Stimulated activated CD8-positive, alpha-beta memory T cell treated with anti-CD3 and anti-CD28 coated beads, Interleukin-15, amount 100 ng/mL, for 24 hours (primary cell): ENCODE measurements at regions not wholly inside any gene's neighbourhood (a gene's known extent, or its start where the extent isn't known, plus 50 kb on each side); places are given as distances from the start of the nearest gene placed in this dataset.
"Not testable (repeated sequence)": the region's sequence is repeated elsewhere in the genome, so short reads cannot be mapped to it uniquely, and the experiment has no call there.

ENCODE experiments used
- DNase-seq: peaks from one replicate; pipeline ENCODE4 v3.0.0-alpha.2; 2020; ENCODE audit warnings: low read depth

DNA sequence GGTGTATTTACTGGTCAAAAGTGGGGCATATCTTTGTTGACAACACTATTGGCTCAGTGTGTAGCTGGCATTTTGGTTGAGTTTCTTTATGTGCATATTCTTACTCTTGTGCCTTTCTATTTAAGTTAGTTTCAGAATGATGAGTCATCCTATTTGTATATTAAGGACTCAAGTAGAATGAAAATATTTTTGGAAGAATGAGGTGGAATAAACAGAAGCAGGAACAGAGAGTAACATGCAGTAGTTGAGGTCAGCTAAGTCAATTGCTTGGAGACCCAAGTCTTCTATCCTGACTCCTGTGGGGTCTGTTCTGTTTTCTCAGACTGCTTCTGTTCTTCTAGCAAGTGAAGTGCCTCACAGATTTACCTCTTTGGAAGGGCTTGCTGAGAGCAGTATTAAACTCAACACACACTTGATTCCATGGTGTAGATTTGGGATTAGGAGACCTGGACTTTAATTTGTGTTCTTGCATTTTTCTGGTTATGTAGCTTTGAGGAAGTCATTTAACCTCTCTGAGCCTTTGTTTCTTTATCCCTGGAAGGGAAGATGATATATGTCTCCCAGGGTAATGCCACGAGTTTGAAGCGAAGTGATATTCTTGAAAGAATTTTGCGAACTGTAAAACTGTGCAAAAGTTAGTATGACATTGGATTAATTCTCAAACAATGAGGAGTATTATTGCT is 324.3 kb downstream of the QKI start:
- no peak for DNase-seq

DNA sequence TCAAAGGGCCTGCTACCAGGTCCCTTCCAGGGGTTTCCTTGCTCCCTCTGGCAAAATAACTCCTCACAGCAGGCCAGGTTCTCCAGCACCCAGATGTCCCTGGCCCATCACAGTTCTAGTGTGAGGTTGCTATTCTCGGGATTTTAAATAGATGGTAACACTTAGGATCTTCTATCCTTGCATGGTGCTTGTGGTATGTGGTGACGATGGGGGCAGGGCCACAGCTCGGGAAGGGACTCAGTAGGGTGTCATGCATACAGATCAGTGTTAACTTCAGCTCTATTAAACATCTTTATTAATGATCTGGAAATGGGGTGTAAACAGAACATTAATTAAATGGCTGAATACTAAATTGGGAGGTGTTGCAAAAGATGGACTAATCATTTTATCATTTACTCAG is 323.8 kb downstream of the QKI start:
- no peak for DNase-seq

DNA sequence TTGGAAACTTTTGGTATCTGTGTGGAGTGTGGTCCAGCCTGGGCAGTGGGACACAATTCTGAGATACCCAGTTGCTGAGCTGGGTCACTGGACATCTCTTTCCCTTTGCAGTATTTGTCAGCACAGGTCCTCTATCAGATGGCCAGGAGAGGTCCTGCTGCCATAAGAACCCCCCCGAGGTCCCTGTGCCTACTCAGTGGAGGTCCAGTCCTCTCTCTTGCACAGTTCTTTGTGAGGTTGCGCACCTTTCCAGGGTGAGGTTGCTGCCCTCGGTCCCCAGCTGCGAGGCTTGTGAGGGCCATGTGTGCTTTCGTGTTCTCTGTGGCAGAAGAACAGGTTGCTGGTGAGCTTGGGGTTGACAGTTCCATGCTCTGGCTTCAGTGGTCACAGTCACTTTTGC is 320.6 kb downstream of the QKI start:
- no peak for DNase-seq

DNA sequence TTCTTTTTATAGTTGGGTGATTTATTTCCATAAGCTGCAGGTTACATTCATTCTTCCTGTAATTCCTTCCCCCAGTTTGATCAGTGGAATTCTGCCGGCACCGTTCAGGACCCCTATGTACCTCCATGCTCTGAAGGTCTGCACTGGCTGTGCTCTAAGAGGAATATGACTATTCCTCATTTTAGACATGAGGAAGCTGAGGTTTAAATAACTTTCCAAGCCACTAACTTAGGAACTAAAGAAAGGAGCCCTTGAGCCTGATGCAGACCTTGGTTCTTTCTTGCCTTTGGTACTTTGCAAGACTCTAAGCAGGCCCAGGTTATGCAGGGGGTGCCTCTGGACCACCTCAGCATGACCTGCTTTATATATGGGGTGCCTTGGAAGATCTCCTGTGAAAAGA is 318.5 kb downstream of the QKI start:
- DNase-seq = no peak

DNA sequence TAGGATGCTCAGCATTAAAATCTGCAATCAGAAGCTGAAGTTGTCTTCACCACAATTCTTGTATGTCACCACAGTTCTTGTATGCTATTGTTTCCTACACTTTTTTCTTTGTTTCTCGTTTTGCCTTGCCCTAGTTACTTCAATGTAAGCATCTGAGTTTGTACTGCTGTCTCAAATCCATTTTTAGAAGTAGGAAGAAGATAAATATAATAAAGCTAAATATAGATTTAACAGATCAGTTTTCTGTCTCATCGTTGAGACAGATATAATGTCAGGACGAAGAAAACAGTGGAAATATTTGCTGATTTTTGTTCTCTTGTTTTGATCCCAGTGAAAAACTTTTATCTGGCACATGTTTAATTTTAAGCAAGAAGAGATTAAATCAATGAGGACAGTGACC is 318.0 kb downstream of the QKI start:
- no peak for DNase-seq

DNA sequence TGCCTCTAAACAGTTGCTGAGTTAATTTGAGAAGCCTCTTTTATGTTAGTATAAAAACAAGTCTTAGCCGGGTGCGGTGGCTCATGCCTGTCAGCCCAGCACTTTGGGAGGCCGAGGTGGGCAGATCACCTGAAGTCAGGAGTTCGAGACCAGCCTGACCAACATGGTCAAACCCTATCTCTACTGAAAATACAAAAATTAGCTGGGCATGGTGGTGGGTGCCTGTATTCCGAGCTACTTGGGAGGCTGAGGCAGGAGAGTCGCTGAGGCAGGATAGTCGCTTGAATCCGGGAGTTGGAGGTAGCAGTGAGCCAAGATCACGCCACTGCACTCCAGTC is 317.5 kb downstream of the QKI start:
- not testable (repeated sequence) for DNase-seq

DNA sequence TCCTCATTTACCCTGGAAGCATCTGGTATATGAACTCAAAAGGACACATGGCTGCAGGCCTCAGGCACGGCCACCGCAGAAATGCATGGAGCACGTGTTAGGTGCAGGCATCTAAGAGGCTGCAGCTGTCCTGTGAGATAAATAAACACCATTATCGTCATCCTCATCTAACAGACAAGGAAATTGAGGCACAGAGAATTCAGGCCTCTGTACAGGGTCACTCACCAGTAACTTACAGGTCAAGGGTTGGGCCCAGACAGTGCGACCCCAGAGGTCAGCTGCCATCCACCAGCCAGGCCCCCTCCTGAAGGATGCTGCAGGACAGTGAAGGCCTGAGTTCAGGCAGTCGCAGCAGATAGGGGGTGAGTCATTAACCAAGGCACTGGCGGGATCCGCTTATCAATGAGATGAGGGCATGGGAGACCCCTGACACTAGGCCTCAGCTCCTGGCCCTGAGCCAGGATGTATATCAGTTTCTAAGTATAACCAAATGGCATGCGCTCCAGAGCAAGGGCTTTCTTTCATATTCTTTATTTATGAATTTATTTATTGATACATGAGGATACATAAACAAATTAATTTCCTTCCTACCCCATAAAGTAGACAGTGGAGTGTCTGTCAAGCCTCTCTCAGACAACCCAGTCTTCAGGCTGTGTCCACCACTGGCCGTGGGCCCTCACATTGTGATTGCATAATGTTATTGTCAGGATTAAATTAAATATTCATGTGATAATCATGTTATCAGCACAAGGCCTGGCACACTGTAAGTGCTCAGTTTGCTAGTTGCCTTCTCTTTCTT is 316.9 kb downstream of the QKI start:
- DNase-seq = no peak

DNA sequence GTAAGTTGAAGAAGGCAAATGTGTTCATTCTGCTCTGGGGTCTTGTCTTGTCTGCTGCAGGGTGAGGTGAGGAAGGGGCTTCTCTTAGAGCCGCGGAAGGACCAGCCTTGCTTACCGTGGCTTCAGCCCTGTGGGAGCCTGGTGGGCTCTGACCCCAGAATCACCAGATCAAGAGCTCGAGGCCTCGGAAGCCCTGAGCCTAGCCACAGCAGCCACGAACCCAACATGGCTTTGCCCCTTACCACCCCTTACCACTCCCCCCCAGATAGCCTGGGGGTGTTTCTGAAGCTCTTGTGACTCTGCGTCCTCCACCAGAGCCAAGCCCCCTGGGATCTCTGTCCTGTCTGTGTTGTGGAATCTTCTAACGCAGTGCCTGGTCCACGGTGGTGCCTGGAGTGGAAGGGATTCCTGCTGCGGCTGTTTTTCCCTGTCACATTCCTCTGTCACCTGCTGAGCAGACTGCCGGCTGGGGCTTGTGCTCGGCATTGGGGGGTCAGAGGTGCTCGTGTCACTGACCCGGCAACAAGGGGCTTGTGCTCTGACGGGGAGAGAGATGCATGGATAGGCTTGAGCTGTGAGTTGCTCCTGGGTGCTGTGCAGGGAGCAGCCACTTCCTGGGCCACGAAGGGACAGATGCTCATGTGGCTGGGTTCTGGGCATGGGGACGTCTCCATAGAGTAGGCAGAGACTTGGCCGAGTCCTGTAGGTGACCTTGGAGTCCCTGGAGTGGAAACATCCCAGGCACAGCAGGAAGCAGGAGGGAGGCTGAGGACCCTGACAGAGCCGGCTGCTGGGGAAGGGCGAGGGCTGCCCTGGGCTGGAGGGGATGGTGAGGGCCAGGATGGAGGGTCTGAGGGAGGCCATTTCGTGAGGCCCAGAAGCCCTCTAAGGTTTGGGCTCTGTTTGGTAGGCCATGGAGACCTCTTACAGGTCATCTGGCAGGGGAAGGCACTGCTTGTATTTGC is 316.0 kb downstream of the QKI start:
- no peak for DNase-seq

DNA sequence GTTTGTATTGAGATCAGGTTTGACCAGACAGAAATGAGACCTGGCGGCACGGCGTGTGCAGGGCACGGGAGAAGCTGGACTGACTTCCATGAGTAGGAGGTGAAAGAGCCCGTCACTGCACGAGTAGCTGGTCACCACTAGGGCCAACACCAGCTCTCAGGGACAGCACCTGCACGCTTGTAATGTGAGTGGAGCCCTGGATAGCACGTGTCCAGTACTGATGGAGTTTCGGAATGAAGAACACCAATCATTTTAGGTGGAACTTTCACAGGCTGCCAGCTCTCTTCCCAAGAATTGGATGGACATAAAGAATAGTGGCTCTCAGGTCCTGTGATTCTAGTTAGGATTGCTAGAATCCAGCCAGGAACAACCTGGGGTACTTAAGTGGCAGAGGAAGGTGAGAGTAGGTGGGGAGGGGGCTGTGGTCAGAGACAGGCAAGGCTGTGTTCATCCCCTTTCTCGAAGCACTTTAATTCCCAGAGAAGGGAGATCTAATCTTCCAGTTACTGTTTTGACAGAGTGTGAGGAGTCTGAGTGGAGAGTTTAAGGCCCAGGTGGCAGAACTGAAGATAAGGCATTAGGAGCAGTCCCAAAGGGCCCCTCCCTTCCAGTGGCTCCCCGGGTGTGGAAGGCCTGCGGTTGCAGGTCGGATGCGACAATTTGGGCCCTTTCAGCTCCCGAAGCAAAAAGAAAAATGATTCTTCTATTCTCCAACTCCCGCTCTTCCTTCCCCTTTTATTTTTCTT is 314.8 kb downstream of the QKI start:
- no peak for DNase-seq

DNA sequence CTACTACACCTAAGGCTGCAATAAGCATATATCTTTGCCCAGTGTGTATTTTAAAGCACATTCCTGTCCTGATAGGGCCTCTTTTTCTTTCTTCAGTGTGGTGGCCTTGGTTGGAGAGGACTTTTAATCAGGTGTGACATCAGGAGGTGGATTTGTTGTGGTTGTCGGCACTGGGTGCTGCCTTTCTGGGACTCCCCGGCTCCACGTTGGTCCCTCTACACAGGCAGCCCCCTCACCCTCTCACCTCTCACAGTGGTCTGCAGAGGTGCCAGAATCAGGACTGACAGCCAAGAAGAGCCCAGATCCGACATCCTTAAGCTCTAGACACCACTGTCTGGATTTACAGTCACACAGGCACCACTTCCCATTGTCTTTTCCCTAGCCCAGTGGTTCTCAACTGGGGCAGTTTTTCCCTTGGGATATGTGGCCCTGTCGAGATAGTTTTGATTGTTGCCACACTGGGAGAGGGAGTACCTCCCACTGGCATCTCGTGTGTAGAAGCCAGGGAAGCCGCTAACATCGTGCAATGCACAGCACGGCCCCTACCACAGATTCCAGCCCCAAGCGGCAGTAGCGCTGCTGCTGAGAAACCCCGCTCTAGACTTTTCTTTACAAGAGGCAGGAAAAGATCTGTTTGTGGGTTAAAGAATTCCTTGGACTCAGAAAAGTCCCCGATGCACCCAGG is 314.1 kb downstream of the QKI start:
- no peak for DNase-seq

DNA sequence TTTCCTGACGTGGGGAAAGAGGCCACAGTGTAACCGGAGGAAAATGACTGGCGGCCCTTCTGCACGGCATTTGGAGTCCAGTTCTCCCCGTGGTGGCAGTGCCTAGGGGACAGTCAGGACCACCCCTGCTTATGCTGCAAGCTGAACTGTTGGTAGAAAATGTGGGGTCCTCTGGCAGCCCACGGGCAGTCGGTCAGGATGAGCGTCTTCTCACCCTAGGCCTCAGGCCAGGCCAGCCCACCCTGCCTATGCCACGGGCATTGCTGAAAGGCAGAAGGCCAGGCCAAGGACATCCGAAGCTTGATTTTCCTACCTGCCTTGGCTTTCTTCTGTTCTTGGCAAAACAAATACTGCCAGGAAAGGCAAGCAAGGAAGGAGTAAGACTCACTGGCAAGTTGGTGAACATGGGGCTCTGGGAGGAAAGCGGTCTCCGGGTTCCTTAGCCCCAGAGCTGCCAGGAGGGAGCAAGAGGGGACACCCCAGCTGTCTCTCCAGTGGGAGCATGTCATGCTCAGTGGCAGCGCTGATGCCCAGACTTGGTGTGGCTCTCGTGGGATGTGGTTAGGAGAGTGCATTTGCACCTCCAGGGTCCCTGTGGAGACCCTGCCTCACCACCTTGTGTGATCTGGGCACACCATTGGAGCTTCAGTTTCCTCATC is 311.6 kb downstream of the QKI start:
- no peak for DNase-seq

DNA sequence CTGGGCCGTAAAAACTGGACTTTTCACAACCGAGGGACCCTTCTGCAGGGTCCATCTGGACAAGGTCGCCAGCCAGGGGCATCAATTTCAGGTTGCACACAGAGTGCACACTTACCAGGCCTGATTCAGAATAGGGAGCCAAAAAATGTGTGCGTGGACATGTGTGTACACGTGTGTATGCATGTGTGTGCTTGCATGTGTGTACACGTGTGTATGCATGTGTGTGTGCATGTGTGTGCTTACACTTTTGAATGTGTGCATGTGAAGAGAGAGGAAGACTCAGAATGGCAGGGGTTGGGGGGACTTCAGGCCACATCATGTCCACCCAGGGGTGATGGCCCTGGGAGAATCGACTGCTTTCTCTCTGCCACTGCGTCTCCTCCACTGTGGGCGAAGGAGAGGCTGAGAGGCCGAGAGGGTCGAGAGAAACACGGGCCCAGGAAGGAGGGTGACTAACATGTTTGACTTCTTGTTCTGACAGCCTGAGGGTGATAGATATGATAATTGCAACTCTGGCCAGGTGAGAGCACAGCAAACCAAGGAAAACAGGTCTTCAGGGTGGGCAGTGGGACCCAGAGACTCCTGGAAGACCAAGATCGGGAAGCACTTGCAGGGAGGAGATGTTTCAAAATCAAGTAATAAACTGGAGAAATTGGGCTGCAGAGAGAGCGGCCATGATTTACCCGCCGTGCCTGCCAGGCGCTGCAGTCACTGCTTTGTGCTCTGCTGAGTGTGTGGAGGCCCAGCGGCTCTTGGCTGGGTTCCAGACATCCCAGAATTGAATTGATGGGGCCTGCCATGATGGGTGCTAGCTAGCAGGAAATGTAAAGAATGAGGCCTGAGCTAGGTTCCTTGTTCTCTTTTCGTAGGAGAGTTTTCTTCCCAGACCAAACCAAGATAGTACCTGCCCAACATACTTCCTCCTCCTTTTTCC is 310.8 kb downstream of the QKI start:
- no peak for DNase-seq

DNA sequence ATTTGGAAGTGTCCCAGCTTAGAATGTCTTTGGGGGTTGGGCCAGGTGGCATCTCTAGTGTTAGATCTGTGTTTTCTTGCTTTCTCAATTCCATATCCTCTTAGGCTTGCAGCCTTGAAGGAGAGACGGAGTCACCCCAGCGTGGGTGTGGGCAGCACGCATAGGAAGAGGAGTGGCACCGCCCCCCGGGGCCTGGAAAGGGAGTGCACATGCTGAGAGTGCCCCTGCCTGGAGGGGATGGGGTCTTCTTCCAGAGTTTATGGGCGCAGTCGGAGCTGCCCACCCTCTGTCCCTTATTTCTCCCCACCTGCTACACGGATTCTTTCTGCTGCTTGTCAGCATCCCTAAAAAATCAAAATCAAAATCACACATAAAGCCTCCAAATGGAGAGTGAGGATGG is 309.7 kb downstream of the QKI start:
- no peak for DNase-seq

DNA sequence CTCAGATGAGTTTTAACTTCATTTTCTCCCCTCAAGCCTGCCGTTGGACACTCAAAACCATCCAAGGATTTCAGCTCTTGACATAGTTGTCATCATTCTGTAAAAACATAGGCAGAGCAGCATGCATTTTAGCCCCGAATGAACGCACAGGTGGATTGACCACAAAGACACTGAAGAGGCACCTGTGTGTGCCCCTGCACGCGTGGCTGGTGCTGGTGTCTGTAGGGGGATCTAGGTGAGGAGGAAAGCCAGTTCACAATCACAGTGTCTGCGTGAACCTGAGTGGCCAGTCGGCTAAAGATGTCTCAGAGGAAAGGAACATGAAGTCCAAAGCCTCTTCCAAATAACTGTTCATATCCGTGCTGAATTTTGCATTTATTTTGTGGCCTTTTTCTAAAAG is 309.2 kb downstream of the QKI start:
- DNase-seq = no peak

DNA sequence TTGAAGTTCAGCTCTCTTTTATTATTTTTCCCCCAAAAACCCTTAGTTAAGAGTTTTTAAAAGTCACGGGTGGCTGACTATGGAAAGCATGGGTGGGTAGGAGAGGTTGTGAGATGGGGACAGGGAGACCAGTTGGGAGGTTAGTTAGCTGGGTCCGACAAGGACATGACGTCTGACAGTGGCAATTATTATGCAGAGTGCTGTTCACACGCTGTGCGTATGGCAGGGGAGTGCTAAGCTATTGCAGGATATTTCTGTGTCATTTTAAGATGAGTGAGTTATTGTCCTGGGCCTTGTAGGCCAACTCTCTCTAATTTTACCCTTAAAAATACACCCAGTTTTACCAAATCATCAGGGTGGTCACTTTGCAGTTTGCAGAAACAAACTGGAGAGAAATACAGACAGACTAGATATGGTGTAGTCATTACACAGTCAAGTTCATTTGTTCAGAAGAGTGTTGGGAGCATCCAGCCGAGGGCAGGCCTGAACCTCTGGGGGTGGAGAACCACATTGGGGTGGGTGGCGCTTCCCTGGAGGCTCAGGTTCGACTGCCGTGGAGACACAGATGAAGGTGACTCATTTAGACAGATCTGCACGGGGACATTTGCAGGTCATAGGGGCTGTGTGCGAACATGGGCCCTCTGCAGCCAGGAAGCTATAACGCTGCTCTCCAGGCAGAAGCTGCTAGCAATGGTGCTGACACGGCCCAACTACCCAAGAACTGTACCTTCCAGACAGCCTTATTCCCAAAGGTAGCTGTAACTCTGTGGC is 307.6 kb downstream of the QKI start:
- no peak for DNase-seq

DNA sequence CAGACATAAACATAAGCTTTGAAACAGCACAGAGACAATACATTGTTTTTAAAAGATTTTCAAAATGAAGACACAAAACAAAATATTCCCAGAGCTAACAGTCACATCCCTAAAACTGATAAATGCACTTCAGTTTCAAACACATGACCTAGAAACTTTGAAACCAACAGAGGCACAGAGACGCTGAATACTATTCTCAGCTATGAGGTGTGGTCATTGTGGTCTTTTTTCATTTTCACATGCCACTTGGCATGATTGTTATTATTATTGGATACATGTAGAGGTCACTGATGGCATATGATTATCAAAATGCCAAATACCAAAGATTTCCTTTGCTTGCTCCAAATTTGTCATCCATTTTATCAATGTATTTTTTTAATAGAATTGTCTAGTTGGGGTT is 306.9 kb downstream of the QKI start:
- DNase-seq = no peak

DNA sequence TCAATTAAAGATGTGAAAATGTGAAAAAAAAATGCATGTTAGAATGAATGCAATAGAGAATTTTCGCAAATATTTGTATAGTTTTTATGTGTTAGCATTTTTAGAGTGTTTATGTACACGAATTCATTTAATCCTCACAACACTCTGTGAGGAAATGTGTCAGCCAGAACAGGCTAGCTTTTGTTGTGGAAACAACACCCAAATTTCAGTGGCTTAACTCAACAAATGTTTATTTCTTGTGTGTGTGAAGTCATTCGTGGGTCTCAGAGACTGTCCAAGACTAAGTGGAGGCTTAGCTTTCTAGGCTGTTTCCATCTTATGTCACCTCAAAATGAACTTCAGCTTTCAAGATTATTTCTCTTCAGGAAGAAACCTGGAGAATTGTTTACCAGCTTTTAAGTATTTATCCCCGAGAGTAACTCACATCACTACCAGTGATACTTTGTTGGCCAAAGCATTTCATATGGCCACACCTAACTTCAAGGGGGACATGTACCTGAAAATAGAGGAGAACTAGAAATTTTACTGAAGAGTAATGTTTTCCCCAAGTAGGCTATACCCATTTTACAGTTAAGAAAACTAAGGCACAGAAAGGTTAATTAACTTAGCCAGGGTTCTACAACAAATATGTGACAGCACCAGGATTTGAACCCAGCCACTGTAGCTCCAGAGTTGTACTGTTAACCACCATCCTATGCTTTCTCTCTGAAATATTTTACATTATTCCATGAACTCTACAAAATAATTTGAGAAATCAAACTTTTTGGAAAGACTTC is 306.1 kb downstream of the QKI start:
- no peak for DNase-seq

DNA sequence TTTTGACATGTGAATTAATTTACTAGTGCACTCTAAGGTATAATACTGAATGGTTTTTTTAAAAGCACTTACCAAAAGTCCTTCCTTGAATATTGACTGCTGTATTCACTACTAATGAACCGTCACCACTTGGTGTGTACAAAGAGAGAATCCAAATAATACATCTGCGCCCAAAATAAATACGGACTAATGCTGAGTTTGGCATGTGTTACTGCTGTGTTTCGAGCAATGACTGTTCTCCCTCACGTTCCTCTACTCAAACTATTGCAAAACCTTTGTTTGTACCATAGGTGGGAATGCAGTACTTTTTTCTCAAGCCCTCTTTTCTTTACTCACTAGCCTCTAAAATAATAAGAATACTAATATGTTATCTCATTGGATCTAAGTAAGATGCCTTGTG is 305.5 kb downstream of the QKI start:
- no peak for DNase-seq
